ENCODE measurements at regions not wholly inside any gene's neighbourhood (a gene's known extent, or its start where the extent isn't known, plus 50 kb on each side); places are given as distances from the start of the nearest gene placed in this dataset.

DNA sequence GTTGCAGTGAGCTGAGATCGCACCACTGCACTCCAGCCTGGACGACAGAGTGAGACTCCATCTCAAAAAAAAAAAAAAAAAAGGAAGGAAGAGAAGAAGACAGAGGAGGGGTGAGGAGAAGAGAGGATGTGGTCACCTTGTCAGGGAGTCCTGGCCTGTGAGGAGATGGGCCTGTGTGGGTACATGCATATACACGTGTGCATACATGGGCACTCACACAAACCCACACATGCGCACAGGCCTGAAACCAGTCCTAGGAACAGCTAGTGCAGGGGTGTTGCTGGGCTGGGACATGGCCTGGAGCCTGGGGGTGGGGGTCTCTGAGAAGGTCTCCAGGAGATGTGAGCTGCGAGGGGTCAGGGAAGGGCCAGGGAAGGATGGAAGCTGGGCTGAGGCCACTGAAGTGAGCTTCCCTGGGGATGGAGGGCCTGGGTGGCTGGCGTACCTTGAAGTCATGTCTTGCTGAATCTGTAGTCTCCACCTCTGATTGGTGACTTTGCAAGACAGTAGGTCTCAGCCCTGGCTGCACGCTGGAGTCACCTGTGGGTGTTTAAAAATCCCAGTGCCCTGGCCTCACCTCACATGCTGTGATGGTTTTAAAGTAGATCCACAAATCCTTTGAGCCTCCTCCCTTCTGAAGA is 72.4 kb downstream of the MRM1 start (continued):
- TF ChIP-seq ZNF232 (CRISPR knock-in tag; IDR thresholded peaks at IDR 0.05) = no peak

DNA sequence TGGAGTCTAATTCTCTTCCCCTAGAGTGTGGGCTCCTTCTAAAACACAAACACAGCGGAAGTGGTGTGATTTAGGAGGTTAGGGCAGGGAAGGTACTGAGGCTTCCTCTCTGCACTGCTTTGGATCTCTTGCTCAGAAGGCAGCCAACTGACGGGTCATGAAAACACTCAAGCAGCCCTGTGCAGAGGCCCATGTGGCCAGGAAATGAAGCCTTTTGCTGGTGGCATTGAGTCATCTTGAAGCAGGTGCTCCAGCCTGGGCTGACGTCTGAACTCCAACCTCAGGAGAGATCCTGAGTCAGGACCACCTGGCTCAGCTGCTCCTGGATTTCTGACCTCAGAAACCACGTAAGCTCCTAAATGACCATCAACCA is 72.9 kb downstream of the MRM1 start:
- H3K4me1 Mint-ChIP-seq = peaks cover 5% of the 10 kb centered on the region
- TF ChIP-seq ZNF138 (CRISPR knock-in tag; conservative IDR thresholded peaks at IDR 0.05) (no peak), PRRX2 (CRISPR knock-in tag; IDR thresholded peaks at IDR 0.05) (no peak)
- no peak overlapping the region for H3K4me3 Mint-ChIP-seq
- ChIA-PET CTCF (interaction anchor here (0.9 to 1.6 kb wide), 2 partner anchors 14 to 49 kb away, joined by 3 to 4 read pairs; no protein-coding TSS in a partner anchor), POLR2A (interaction anchor here (1.7 kb wide), 1 partner anchor 13 kb away, joined by 4 read pairs; no protein-coding TSS in a partner anchor)
- no peaks in the 10 kb centered on the region for H3K36me3 Mint-ChIP-seq
- H3K9me3 Mint-ChIP-seq = no peaks in the 10 kb centered on the region
- no peak overlapping the region for H3K27ac Mint-ChIP-seq
- no peaks in the 10 kb centered on the region for H3K27me3 Mint-ChIP-seq (ENCODE audit: low read depth)
- ATAC-seq = no peak
- no peak for DNase-seq (ENCODE audit: low spot score)

DNA sequence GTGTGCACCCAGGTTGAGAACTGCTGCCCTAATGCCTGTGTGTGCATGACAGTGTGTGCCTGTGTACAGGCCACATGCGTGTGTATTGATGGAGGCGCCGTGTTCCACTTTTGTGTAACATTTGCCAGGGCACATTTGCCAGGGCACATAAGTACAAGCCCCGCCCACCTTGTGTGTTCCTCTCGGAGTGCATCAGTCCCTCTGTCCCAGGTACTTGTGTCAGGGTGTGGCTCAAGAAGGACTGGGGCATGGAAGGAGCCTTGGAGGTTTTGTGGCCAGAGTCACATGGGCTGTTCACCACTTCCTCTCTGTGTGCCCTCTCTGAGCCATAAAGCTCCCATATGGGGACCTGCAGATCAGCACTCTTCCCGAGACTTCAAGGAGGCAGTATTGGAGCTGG is 73.9 kb downstream of the MRM1 start:
- H3K9me3 Mint-ChIP-seq = no peaks in the 10 kb centered on the region
- DNase-seq (ENCODE audit: low spot score) (no peak), ATAC-seq (no peak)
- H3K36me3 Mint-ChIP-seq = no peaks in the 10 kb centered on the region
- POLR2A ChIA-PET = interaction anchor here (1.7 kb wide), 1 partner anchor 12 kb away, joined by 4 read pairs; no protein-coding TSS in a partner anchor
- no peak overlapping the region for H3K4me3 Mint-ChIP-seq
- no peaks in the 10 kb centered on the region for H3K27me3 Mint-ChIP-seq (ENCODE audit: low read depth)
- H3K27ac Mint-ChIP-seq = 0 out of 2 replicates have a peak overlapping the region, but pooled peaks have one; percentile 89
- TF ChIP-seq, protein P1, sequence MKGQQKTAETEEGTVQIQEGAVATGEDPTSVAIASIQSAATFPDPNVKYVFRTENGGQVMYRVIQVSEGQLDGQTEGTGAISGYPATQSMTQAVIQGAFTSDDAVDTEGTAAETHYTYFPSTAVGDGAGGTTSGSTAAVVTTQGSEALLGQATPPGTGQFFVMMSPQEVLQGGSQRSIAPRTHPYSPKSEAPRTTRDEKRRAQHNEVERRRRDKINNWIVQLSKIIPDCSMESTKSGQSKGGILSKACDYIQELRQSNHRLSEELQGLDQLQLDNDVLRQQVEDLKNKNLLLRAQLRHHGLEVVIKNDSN (CRISPR knock-in tag; IDR thresholded peaks at IDR 0.05) = no peak
- TF ChIP-seq FOXK1 (CRISPR knock-in tag; IDR thresholded peaks at IDR 0.05) (no peak), FOXP1 (CRISPR knock-in tag; IDR thresholded peaks at IDR 0.05; ENCODE audit: borderline replicate concordance) (no peak), ZNF671 (CRISPR knock-in tag; IDR thresholded peaks at IDR 0.05) (no peak), ELF4 (CRISPR knock-in tag; IDR thresholded peaks at IDR 0.05; ENCODE audit: low read depth) (no peak), ZNF416 (CRISPR knock-in tag; IDR thresholded peaks at IDR 0.05) (no peak), RELA (CRISPR knock-in tag; IDR thresholded peaks at IDR 0.05; ENCODE audit: borderline replicate concordance) (no peak), NFATC4 (CRISPR knock-in tag; IDR thresholded peaks at IDR 0.05) (no peak), KAT7 (CRISPR knock-in tag; IDR thresholded peaks at IDR 0.05; ENCODE audit: borderline replicate concordance) (no peak), ZNF138 (CRISPR knock-in tag; conservative IDR thresholded peaks at IDR 0.05) (no peak), NFYB (CRISPR knock-in tag; conservative IDR thresholded peaks at IDR 0.05; ENCODE audit: low read depth) (no peak), JUN (CRISPR knock-in tag; IDR thresholded peaks at IDR 0.05) (no peak), NFE2L1 (CRISPR knock-in tag; IDR thresholded peaks at IDR 0.05) (no peak), ZNF423 (CRISPR knock-in tag; IDR thresholded peaks at IDR 0.05) (no peak)
- TF ChIP-seq, protein P2, sequence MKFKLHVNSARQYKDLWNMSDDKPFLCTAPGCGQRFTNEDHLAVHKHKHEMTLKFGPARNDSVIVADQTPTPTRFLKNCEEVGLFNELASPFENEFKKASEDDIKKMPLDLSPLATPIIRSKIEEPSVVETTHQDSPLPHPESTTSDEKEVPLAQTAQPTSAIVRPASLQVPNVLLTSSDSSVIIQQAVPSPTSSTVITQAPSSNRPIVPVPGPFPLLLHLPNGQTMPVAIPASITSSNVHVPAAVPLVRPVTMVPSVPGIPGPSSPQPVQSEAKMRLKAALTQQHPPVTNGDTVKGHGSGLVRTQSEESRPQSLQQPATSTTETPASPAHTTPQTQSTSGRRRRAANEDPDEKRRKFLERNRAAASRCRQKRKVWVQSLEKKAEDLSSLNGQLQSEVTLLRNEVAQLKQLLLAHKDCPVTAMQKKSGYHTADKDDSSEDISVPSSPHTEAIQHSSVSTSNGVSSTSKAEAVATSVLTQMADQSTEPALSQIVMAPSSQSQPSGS (CRISPR knock-in tag; IDR thresholded peaks at IDR 0.05; ENCODE audit: borderline replicate concordance, low read depth) = no peak
- TF ChIP-seq, protein P3, sequence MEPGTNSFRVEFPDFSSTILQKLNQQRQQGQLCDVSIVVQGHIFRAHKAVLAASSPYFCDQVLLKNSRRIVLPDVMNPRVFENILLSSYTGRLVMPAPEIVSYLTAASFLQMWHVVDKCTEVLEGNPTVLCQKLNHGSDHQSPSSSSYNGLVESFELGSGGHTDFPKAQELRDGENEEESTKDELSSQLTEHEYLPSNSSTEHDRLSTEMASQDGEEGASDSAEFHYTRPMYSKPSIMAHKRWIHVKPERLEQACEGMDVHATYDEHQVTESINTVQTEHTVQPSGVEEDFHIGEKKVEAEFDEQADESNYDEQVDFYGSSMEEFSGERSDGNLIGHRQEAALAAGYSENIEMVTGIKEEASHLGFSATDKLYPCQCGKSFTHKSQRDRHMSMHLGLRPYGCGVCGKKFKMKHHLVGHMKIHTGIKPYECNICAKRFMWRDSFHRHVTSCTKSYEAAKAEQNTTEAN (CRISPR knock-in tag; IDR thresholded peaks at IDR 0.05) = no peak
- TF ChIP-seq, protein P4, sequence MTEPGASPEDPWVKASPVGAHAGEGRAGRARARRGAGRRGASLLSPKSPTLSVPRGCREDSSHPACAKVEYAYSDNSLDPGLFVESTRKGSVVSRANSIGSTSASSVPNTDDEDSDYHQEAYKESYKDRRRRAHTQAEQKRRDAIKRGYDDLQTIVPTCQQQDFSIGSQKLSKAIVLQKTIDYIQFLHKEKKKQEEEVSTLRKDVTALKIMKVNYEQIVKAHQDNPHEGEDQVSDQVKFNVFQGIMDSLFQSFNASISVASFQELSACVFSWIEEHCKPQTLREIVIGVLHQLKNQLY (CRISPR knock-in tag; IDR thresholded peaks at IDR 0.05) = no peak
- TF ChIP-seq, protein P5, sequence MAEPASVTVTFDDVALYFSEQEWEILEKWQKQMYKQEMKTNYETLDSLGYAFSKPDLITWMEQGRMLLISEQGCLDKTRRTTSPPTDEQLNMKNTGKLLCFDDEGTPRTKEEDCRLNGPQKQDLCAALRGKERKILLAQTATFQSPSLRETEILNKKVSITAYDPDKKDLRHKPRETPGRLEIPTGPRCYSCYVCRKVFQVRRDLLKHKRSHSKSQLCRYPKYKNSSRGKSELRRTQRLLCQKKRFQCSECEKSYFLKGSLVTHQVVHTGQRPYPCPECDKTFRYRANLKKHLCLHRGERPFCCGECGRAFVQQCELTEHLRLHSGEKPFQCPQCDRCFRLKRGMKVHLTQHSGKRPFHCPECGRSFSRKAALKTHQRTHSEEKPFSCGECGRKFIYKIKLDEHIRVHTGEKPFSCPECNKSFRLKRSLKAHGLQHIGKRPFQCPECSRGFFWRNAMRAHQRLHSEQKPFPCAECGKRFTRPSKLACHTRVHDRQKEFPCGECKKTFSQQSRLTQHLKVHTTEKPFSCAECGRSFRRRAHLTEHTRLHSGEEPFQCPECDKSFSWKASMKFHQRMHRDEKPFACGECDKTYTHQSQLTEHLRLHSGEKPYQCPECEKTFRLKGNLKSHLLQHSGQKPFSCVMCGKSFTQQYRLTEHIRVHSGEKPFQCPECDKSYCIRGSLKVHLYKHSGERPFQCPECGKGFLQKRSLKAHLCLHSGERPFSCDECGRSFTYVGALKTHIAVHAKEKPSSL (CRISPR knock-in tag; conservative IDR thresholded peaks at IDR 0.05) = no peak
- TF ChIP-seq, protein P6, sequence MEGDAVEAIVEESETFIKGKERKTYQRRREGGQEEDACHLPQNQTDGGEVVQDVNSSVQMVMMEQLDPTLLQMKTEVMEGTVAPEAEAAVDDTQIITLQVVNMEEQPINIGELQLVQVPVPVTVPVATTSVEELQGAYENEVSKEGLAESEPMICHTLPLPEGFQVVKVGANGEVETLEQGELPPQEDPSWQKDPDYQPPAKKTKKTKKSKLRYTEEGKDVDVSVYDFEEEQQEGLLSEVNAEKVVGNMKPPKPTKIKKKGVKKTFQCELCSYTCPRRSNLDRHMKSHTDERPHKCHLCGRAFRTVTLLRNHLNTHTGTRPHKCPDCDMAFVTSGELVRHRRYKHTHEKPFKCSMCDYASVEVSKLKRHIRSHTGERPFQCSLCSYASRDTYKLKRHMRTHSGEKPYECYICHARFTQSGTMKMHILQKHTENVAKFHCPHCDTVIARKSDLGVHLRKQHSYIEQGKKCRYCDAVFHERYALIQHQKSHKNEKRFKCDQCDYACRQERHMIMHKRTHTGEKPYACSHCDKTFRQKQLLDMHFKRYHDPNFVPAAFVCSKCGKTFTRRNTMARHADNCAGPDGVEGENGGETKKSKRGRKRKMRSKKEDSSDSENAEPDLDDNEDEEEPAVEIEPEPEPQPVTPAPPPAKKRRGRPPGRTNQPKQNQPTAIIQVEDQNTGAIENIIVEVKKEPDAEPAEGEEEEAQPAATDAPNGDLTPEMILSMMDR (IDR thresholded peaks at IDR 0.05) = no peak
- TF ChIP-seq, protein P7, sequence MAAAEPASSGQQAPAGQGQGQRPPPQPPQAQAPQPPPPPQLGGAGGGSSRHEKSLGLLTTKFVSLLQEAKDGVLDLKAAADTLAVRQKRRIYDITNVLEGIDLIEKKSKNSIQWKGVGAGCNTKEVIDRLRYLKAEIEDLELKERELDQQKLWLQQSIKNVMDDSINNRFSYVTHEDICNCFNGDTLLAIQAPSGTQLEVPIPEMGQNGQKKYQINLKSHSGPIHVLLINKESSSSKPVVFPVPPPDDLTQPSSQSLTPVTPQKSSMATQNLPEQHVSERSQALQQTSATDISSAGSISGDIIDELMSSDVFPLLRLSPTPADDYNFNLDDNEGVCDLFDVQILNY (CRISPR knock-in tag; IDR thresholded peaks at IDR 0.05) = no peak
- CTCF ChIA-PET = interaction anchor here (0.8 to 1.1 kb wide), 3 partner anchors 17 to 80 kb away, joined by 3 read pairs; no protein-coding TSS in a partner anchor
- H3K4me1 Mint-ChIP-seq = peaks cover 14% of the 10 kb centered on the region

Measured in WTC11 (cell line).